ENCODE measurements at regions not wholly inside any gene's neighbourhood (a gene's known extent, or its start where the extent isn't known, plus 50 kb on each side); places are given as distances from the start of the nearest gene placed in this dataset.

- H3K27ac ChIP-seq (ENCODE audit: insufficient read length, low read depth, low read length), result no peak overlapping the region
- no peak overlapping the region for H2BK12ac ChIP-seq (ENCODE audit: insufficient read length, low read depth, low read length)
- H3K23ac ChIP-seq (ENCODE audit: insufficient read length, low read depth, low read length), result no peak overlapping the region
- Mint-ChIP-seq H3K27ac (no peak overlapping the region), H3K4me1 (no peaks in the 10 kb centered on the region), H3K4me3 (no peak overlapping the region), H3K36me3 (ENCODE audit: insufficient read depth in 1 of 3, low read depth in 3 of 3) (no peaks in the 10 kb centered on the region), H3K9me3 (no peaks in the 10 kb centered on the region; a peak in 1 of 5 replicates), H3K27me3 (ENCODE audit: low read depth) (no peaks in the 10 kb centered on the region)
- no peak for DNase-seq
- H4K20me1 ChIP-seq (ENCODE audit: control insufficient read depth, insufficient read depth, insufficient read length), result no peaks in the 10 kb centered on the region
- no peaks in the 10 kb centered on the region for H3K79me2 ChIP-seq (ENCODE audit: insufficient read depth, low read length)
- H3K4me1 ChIP-seq (ENCODE audit: insufficient read depth, low read length), result no peaks in the 10 kb centered on the region
- no peak overlapping the region for H3T11ph ChIP-seq (ENCODE audit: low read length)
- no peak overlapping the region for H2AK5ac ChIP-seq (ENCODE audit: insufficient read length, low read length)
- no peak overlapping the region for H3K56ac ChIP-seq (ENCODE audit: insufficient read length, low read depth, low read length)
- H4K91ac ChIP-seq (ENCODE audit: insufficient read length, low read depth, low read length), result no peak overlapping the region
- no peak overlapping the region for H3K4ac ChIP-seq (ENCODE audit: low read depth, low read length)
- no CpG with 5 or more reads among the region's 1 CpG for WGBS (ENCODE audit: extremely low coverage, insufficient read length, low lambda C conversion rate)
- H4K8ac ChIP-seq (replicated peaks; ENCODE audit: insufficient read length, low read depth, low read length), result no peak overlapping the region
- no peak overlapping the region for H4K5ac ChIP-seq (ENCODE audit: insufficient read length, low read depth, low read length)
- H3K23me2 ChIP-seq (ENCODE audit: insufficient read length, low read depth, low read length, poor library complexity, severe bottlenecking), result no peaks in the 10 kb centered on the region
- no peak overlapping the region for H2BK20ac ChIP-seq (ENCODE audit: low read depth, low read length, poor library complexity, severe bottlenecking)
- TF ChIP-seq CTCF (conservative IDR thresholded peaks at IDR 0.05), result no peak
- no peak overlapping the region for H2BK5ac ChIP-seq (ENCODE audit: insufficient read length, low read length)
- no peak overlapping the region for H3K9ac ChIP-seq (ENCODE audit: extremely low read depth, insufficient read length, low read length)
- H2BK15ac ChIP-seq (ENCODE audit: low read depth, low read length), result no peak overlapping the region
- H3K4me2 ChIP-seq (ENCODE audit: insufficient read depth, insufficient read length, low read length), result no peak overlapping the region
- H3K14ac ChIP-seq (ENCODE audit: insufficient read depth, low read length), result no peak overlapping the region
- H3K79me1 ChIP-seq (ENCODE audit: insufficient read depth, low read depth, low read length, poor library complexity, severe bottlenecking), result no peaks in the 10 kb centered on the region
- no peak overlapping the region for H2BK120ac ChIP-seq (ENCODE audit: low read depth, low read length, poor library complexity, severe bottlenecking)
- no peaks in the 10 kb centered on the region for H3K9me3 ChIP-seq (ENCODE audit: control insufficient read depth, low read depth, low read length)
- H3K27me3 ChIP-seq (ENCODE audit: insufficient read depth, low read length), result no peaks in the 10 kb centered on the region
- H2AFZ ChIP-seq (ENCODE audit: low read length), result no peak overlapping the region
- H3K18ac ChIP-seq (ENCODE audit: insufficient read length, low read depth, low read length), result no peak overlapping the region
These were observed 635.5 kb upstream of the NETO1 start for GRCh38 chr18:73503326-73503725.

Measured in H9 (cell line).